ENCODE measurements at regions not wholly inside any gene's neighbourhood (a gene's known extent, or its start where the extent isn't known, plus 50 kb on each side); places are given as distances from the start of the nearest gene placed in this dataset.

DNA sequence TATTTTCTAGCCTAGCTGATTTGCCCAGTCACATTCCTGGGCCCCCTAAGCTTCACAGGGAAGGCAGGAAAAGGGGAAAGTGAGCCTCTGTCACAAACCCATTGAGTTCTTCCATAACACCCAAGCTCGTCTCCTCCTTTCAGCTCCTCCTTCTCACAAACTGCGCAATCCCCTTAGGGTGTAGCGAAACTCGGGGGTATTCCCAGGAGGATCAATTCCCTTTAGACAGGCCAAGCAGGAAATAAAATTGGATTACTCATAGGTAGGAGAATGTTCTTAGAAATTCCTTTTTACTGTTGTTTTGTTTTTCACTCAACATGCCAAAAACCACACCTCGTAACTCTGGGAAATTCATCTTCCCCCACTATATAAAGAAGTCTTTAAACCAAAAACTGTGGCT, 139.3 kb downstream of the IRS2 start:
- intact Hi-C loops (cut with DNase I; ENCODE audit: low total_unique reads): no loop called here

DNA sequence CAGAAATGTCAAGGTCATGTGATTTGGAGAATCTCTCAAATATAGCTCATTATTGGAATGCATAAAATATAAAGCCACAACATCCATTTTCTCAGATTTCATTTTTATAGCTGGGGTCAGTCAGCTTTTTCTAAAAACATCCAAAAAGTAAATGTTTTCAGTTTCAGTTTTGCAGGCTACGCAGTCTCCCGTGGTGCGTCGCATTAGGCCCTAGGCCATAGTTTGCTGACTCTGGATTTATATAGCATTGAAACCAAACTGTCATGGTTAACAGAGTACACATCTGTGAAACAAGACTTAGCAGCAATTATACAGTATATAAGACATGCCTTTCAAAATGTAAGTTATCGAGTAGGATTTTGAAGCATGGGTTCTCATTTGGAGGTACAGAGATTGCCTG, 140.0 kb downstream of the IRS2 start:
- no peaks in the 10 kb centered on the region for H3K9me3 ChIP-seq
- DNase-seq: no peak
- no peaks in the 10 kb centered on the region for H3K4me1 ChIP-seq
- H3K27me3 ChIP-seq: no peaks in the 10 kb centered on the region
- H3K36me3 ChIP-seq: no peaks in the 10 kb centered on the region
- H3K27ac ChIP-seq: no peak overlapping the region
- TF ChIP-seq, protein P1, sequence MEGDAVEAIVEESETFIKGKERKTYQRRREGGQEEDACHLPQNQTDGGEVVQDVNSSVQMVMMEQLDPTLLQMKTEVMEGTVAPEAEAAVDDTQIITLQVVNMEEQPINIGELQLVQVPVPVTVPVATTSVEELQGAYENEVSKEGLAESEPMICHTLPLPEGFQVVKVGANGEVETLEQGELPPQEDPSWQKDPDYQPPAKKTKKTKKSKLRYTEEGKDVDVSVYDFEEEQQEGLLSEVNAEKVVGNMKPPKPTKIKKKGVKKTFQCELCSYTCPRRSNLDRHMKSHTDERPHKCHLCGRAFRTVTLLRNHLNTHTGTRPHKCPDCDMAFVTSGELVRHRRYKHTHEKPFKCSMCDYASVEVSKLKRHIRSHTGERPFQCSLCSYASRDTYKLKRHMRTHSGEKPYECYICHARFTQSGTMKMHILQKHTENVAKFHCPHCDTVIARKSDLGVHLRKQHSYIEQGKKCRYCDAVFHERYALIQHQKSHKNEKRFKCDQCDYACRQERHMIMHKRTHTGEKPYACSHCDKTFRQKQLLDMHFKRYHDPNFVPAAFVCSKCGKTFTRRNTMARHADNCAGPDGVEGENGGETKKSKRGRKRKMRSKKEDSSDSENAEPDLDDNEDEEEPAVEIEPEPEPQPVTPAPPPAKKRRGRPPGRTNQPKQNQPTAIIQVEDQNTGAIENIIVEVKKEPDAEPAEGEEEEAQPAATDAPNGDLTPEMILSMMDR (IDR thresholded peaks at IDR 0.05): no peak
- no peak for TF ChIP-seq POLR2A (IDR thresholded peaks at IDR 0.05)
- intact Hi-C loops (cut with DNase I; ENCODE audit: low total_unique reads): no loop called here
- H3K4me3 ChIP-seq: no peak overlapping the region

More for the DNA sequence above, 139.3 kb downstream of the IRS2 start:
- H3K36me3 ChIP-seq: no peaks in the 10 kb centered on the region
- H3K4me3 ChIP-seq: no peak overlapping the region
- DNase-seq: no peak
- no peaks in the 10 kb centered on the region for H3K27me3 ChIP-seq
- H3K4me1 ChIP-seq: no peaks in the 10 kb centered on the region
- H3K9me3 ChIP-seq: no peaks in the 10 kb centered on the region
- H3K27ac ChIP-seq: no peak overlapping the region
- TF ChIP-seq POLR2A (IDR thresholded peaks at IDR 0.05): no peak
- TF ChIP-seq, protein P1 (IDR thresholded peaks at IDR 0.05): no peak

DNA sequence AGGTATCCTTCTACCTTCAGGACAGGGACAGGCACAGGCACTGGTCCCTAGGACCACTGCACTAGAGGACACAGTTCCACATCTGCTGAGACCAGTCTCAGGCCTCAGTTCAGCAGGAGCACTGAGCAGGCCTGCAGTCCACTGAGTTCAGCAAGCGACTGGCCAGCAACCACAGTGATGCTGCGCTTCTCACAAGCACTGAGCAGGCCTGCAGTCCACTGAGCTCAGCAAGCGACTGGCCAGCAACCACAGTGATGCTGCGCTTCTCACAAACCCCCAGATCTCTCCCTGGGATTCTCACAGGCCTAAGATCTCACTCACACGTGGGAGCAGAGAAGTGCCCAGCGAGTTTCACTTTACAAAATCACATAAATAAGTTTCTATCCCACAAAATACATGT, 140.6 kb downstream of the IRS2 start:
- H3K9me3 ChIP-seq: no peaks in the 10 kb centered on the region
- H3K4me1 ChIP-seq: no peaks in the 10 kb centered on the region
- no peak for DNase-seq
- no peak for TF ChIP-seq POLR2A (IDR thresholded peaks at IDR 0.05)
- TF ChIP-seq, protein P1 (IDR thresholded peaks at IDR 0.05): no peak
- H3K4me3 ChIP-seq: no peak overlapping the region
- no peak overlapping the region for H3K27ac ChIP-seq
- intact Hi-C loops (cut with DNase I; ENCODE audit: low total_unique reads): no loop called here
- H3K27me3 ChIP-seq: no peaks in the 10 kb centered on the region
- H3K36me3 ChIP-seq: no peaks in the 10 kb centered on the region

DNA sequence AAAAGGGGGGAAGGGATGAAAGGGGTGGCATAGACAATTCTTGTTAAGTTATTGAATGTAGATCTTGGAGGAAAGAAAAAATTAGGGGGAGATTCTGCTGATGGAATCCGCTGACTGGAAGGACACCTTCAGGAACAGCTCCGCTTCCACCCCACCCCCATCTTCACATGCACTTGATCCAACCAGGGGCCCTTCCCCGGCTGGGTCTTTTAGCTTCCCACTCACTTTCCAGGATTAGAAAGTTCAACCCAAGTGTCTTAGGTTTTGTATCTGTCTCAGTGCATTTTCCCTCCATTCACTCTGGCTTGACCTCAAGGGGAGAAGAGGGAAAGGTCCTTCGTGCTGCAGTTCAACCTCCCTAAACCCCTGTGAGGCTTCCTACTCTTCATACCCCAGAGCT, 141.4 kb downstream of the IRS2 start:
- no peak for DNase-seq
- H3K27me3 ChIP-seq: no peaks in the 10 kb centered on the region
- no peaks in the 10 kb centered on the region for H3K36me3 ChIP-seq
- H3K9me3 ChIP-seq: no peaks in the 10 kb centered on the region
- H3K4me3 ChIP-seq: no peak overlapping the region
- intact Hi-C loops (cut with DNase I; ENCODE audit: low total_unique reads): no loop called here
- H3K4me1 ChIP-seq: no peaks in the 10 kb centered on the region
- TF ChIP-seq POLR2A (IDR thresholded peaks at IDR 0.05): no peak
- H3K27ac ChIP-seq: no peak overlapping the region

DNA sequence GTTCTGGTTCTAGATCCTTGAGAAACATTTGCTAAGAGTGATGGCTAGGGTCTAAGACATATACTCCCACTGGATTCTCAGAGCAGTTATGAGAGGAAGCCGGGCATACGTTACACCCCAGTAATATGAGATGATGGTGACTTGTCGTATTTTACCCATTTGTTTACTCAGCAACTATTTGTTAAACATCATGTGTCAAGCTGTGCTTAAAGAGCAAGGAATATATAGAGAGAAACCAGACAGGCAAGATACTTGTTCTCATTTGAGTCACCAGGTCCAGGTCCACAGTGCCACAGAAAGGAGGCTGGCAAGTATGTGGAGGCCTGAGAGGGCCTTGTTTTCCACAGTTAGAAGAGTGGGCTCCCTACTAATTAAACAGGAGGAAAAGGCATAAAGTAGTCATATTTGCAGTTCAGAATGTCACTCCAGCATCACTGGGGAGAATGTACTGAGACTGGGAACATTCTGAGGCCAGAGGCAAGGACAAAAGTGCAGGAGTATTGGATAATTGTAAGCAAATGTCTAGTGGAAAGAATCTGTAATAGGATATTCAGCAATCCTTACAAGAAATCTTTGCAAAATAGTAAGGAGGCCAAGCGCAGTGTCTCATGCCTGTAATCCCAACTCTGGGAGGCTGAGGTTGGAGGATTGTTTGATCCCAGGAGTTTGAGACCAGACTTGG, 142.2 kb downstream of the IRS2 start:
- no peaks in the 10 kb centered on the region for H3K36me3 ChIP-seq
- intact Hi-C loops (cut with DNase I; ENCODE audit: low total_unique reads): no loop called here
- no peak for DNase-seq
- H3K9me3 ChIP-seq: no peaks in the 10 kb centered on the region
- H3K4me3 ChIP-seq: no peak overlapping the region
- no peaks in the 10 kb centered on the region for H3K4me1 ChIP-seq
- TF ChIP-seq POLR2A (IDR thresholded peaks at IDR 0.05): no peak
- TF ChIP-seq, protein P1 (IDR thresholded peaks at IDR 0.05): no peak
- no peak overlapping the region for H3K27ac ChIP-seq
- H3K27me3 ChIP-seq: no peaks in the 10 kb centered on the region

DNA sequence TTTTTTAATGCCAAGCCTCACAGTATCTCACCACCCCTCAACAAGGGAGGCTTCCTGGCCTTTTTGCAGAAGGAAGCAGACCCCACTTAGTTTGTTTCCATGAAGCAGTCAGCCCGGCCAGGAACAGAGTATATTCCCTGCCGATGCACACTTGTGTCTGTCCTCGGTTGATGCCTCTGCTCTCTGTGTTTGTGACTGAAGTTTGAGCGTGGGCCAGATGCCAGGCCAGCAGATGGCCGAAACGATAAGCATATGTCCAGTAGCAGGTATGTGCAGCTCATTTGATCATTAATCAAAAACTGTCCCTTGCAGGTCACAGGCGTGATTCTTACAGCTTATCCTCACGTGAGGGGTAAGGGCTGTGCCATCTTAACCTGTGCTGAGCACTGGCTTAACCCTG, 144.0 kb downstream of the IRS2 start:
- DNase-seq: no peak

More for the DNA sequence above, 144.0 kb downstream of the IRS2 start:
- TF ChIP-seq POLR2A (IDR thresholded peaks at IDR 0.05): no peak
- TF ChIP-seq, protein P1 (IDR thresholded peaks at IDR 0.05): no peak
- Histone ChIP-seq H3K4me1 (no peaks in the 10 kb centered on the region), H3K27me3 (no peaks in the 10 kb centered on the region), H3K27ac (no peak overlapping the region), H3K9me3 (no peaks in the 10 kb centered on the region), H3K4me3 (no peak overlapping the region), H3K36me3 (no peaks in the 10 kb centered on the region)
- intact Hi-C loops (cut with DNase I; ENCODE audit: low total_unique reads): no loop called here
